ENCODE measurements at regions not wholly inside any gene's neighbourhood (a gene's known extent, or its start where the extent isn't known, plus 50 kb on each side); places are given as distances from the start of the nearest gene placed in this dataset.
A peak's percentile ranks its signal among the peaks of the same experiment; 100 is the strongest.
"Not testable (repeated sequence)": the region's sequence is repeated elsewhere in the genome, so short reads cannot be mapped to it uniquely, and the experiment has no call there.

GRCh38 chr21:14630556-14631069 lies 84.5 kb upstream of the SAMSN1 start:
- DNase-seq (no peak), ATAC-seq (ENCODE audit: insufficient read depth, low read depth) (no peak)
- Histone ChIP-seq H4K20me1 (ENCODE audit: insufficient read depth, low read length) (no peaks in the 10 kb centered on the region), H2AFZ (ENCODE audit: low read depth, low read length) (no peak overlapping the region), H3K4me2 (ENCODE audit: insufficient read depth, low read length) (no peak overlapping the region), H3K27me3 (ENCODE audit: insufficient read depth, low read length, poor library complexity) (no peaks in the 10 kb centered on the region), H3K4me1 (ENCODE audit: insufficient read depth, low read length) (peaks cover 22% of the 10 kb centered on the region), H3K79me2 (ENCODE audit: insufficient read depth, low read length) (no peaks in the 10 kb centered on the region), H3K4me3 (ENCODE audit: low read depth in 1 of 2, low read length in 2 of 2) (no peak overlapping the region), H3K36me3 (ENCODE audit: insufficient read depth, low read length) (no peaks in the 10 kb centered on the region), H3K27ac (ENCODE audit: low read length) (no peak overlapping the region; the same call in 1 of the 2 replicates), H3K9ac (ENCODE audit: low read depth, low read length) (no peak overlapping the region), H3K9me3 (ENCODE audit: insufficient read depth, low read length, severe bottlenecking) (no peaks in the 10 kb centered on the region)
- no peak for TF ChIP-seq CTCF (IDR thresholded peaks at IDR 0.05; ENCODE audit: borderline replicate concordance, extremely low read depth, low read length, poor library complexity, severe bottlenecking)
- no peak for TF ChIP-seq EZH2 (IDR thresholded peaks at IDR 0.05; ENCODE audit: borderline replicate concordance, low read depth, low read length, severe bottlenecking)

GRCh38 chr21:14629461-14629860 lies 83.3 kb upstream of the SAMSN1 start:
- H3K79me2 ChIP-seq (ENCODE audit: insufficient read depth, low read length): no peaks in the 10 kb centered on the region
- DNase-seq: no peak
- TF ChIP-seq CTCF (IDR thresholded peaks at IDR 0.05; ENCODE audit: borderline replicate concordance, extremely low read depth, low read length, poor library complexity, severe bottlenecking) (no peak), EZH2 (IDR thresholded peaks at IDR 0.05; ENCODE audit: borderline replicate concordance, low read depth, low read length, severe bottlenecking) (no peak)
- no peak overlapping the region for H3K9ac ChIP-seq (ENCODE audit: low read depth, low read length)
- H4K20me1 ChIP-seq (ENCODE audit: insufficient read depth, low read length): no peaks in the 10 kb centered on the region
- H3K4me2 ChIP-seq (ENCODE audit: insufficient read depth, low read length): no peak overlapping the region
- ATAC-seq (ENCODE audit: insufficient read depth, low read depth): no peak
- H3K9me3 ChIP-seq (ENCODE audit: insufficient read depth, low read length, severe bottlenecking): no peaks in the 10 kb centered on the region
- peak overlapping the region; percentile 13; the same call in 1 of the 2 replicates for H2AFZ ChIP-seq (ENCODE audit: low read depth, low read length)
- no peak overlapping the region for H3K27ac ChIP-seq (ENCODE audit: low read length)
- H3K27me3 ChIP-seq (ENCODE audit: insufficient read depth, low read length, poor library complexity): no peaks in the 10 kb centered on the region
- H3K4me1 ChIP-seq (ENCODE audit: insufficient read depth, low read length): peaks cover 22% of the 10 kb centered on the region
- no peak overlapping the region for H3K4me3 ChIP-seq (ENCODE audit: low read depth in 1 of 2, low read length in 2 of 2)
- H3K36me3 ChIP-seq (ENCODE audit: insufficient read depth, low read length): no peaks in the 10 kb centered on the region

GRCh38 chr21:14623079-14623478 lies 77.0 kb upstream of the SAMSN1 start:
- not testable (repeated sequence) for H4K20me1 ChIP-seq (ENCODE audit: insufficient read depth, low read length); H3K4me2 ChIP-seq (ENCODE audit: insufficient read depth, low read length); H3K27me3 ChIP-seq (ENCODE audit: insufficient read depth, low read length, poor library complexity); H3K9me3 ChIP-seq (ENCODE audit: insufficient read depth, low read length, severe bottlenecking); ATAC-seq (ENCODE audit: insufficient read depth, low read depth); H3K27ac ChIP-seq (ENCODE audit: low read length); H2AFZ ChIP-seq (ENCODE audit: low read depth, low read length); H3K4me3 ChIP-seq (ENCODE audit: low read depth in 1 of 2, low read length in 2 of 2); H3K9ac ChIP-seq (ENCODE audit: low read depth, low read length); H3K4me1 ChIP-seq (ENCODE audit: insufficient read depth, low read length); DNase-seq; H3K36me3 ChIP-seq (ENCODE audit: insufficient read depth, low read length); H3K79me2 ChIP-seq (ENCODE audit: insufficient read depth, low read length)

GRCh38 chr21:14620152-14620551 lies 74.0 kb upstream of the SAMSN1 start:
- DNase-seq: no peak

More at GRCh38 chr21:14620152-14620551, 74.0 kb upstream of the SAMSN1 start:
- H3K79me2 ChIP-seq (ENCODE audit: insufficient read depth, low read length): no peaks in the 10 kb centered on the region
- H3K36me3 ChIP-seq (ENCODE audit: insufficient read depth, low read length): no peaks in the 10 kb centered on the region
- H3K27ac ChIP-seq (ENCODE audit: low read length): no peak overlapping the region
- no peak for ATAC-seq (ENCODE audit: insufficient read depth, low read depth)
- H3K9me3 ChIP-seq (ENCODE audit: insufficient read depth, low read length, severe bottlenecking): peaks cover 9% of the 10 kb centered on the region
- peaks cover 20% of the 10 kb centered on the region for H3K4me1 ChIP-seq (ENCODE audit: insufficient read depth, low read length)
- no peak overlapping the region for H2AFZ ChIP-seq (ENCODE audit: low read depth, low read length)
- no peaks in the 10 kb centered on the region for H3K27me3 ChIP-seq (ENCODE audit: insufficient read depth, low read length, poor library complexity)
- TF ChIP-seq CTCF (IDR thresholded peaks at IDR 0.05; ENCODE audit: borderline replicate concordance, extremely low read depth, low read length, poor library complexity, severe bottlenecking) (no peak), EZH2 (IDR thresholded peaks at IDR 0.05; ENCODE audit: borderline replicate concordance, low read depth, low read length, severe bottlenecking) (no peak)
- no peak overlapping the region for H3K9ac ChIP-seq (ENCODE audit: low read depth, low read length)
- H4K20me1 ChIP-seq (ENCODE audit: insufficient read depth, low read length): no peaks in the 10 kb centered on the region
- no peak overlapping the region for H3K4me3 ChIP-seq (ENCODE audit: low read depth in 1 of 2, low read length in 2 of 2)
- H3K4me2 ChIP-seq (ENCODE audit: insufficient read depth, low read length): no peak overlapping the region
